HEK293 (cell line): ENCODE measurements at regions not wholly inside any gene's neighbourhood (a gene's known extent, or its start where the extent isn't known, plus 50 kb on each side); places are given as distances from the start of the nearest gene placed in this dataset.
A peak's percentile ranks its signal among the peaks of the same experiment; 100 is the strongest.

Source experiments
- HOXA7 ChIP-seq: sonication (generic); formaldehyde crosslinking; IDR thresholded peaks from 2 replicates; pipeline ENCODE4 v1.8.1; 2022; ENCODE audit warnings: missing genetic modification reagents, borderline replicate concordance
- KLF7 ChIP-seq: fragments of 450-650 bp; formaldehyde crosslinking; IDR thresholded peaks from 2 replicates; pipeline ENCODE4 v1.5.1; 2016; ENCODE audit warnings: missing biosample characterization, missing genetic modification characterization, borderline replicate concordance
- KLF8 ChIP-seq: fragments of 450-650 bp; formaldehyde crosslinking; IDR thresholded peaks from 2 replicates; pipeline ENCODE4 v1.5.1; 2016; ENCODE audit warnings: missing biosample characterization, missing genetic modification characterization
- OVOL3 ChIP-seq: fragments of 450-650 bp; formaldehyde crosslinking; IDR thresholded peaks from 2 replicates; pipeline ENCODE4 v1.5.1; 2016; ENCODE audit warnings: missing biosample characterization, missing genetic modification characterization
- PRDM2 ChIP-seq: fragments of 450-650 bp; formaldehyde crosslinking; IDR thresholded peaks from 2 replicates; pipeline ENCODE4 v1.5.1; 2016; ENCODE audit warnings: missing biosample characterization, missing genetic modification characterization, borderline replicate concordance
- REPIN1 ChIP-seq: fragments of 450-650 bp; formaldehyde crosslinking; IDR thresholded peaks from 2 replicates; pipeline ENCODE4 v1.5.1; 2017; ENCODE audit warnings: missing biosample characterization, missing genetic modification characterization, low read depth
- SALL2 ChIP-seq: fragments of 450-650 bp; formaldehyde crosslinking; IDR thresholded peaks from 2 replicates; pipeline ENCODE4 v1.5.0; 2017; ENCODE audit warnings: missing biosample characterization, mild to moderate bottlenecking, missing genetic modification characterization, borderline replicate concordance
- YY2 ChIP-seq: fragments of 450-650 bp; formaldehyde crosslinking; IDR thresholded peaks from 2 replicates; pipeline ENCODE4 v1.5.1; 2016; ENCODE audit warnings: missing biosample characterization, missing genetic modification characterization
- ZBTB1 ChIP-seq: fragments of 450-650 bp; formaldehyde crosslinking; IDR thresholded peaks from 2 replicates; pipeline ENCODE4 v1.5.1; 2016; ENCODE audit warnings: missing biosample characterization, missing genetic modification characterization
- ZBTB48 ChIP-seq: fragments of 450-650 bp; formaldehyde crosslinking; IDR thresholded peaks from 2 replicates; pipeline ENCODE4 v1.5.1; 2016; ENCODE audit warnings: missing biosample characterization, missing genetic modification characterization
- ZFP41 ChIP-seq: fragments of 450-650 bp; formaldehyde crosslinking; IDR thresholded peaks from 2 replicates; pipeline ENCODE4 v1.5.1; 2016; ENCODE audit warnings: missing biosample characterization, missing genetic modification characterization, borderline replicate concordance
- ZIC2 ChIP-seq: fragments of 450-650 bp; formaldehyde crosslinking; IDR thresholded peaks from 2 replicates; pipeline ENCODE4 v1.5.1; 2016; ENCODE audit warnings: missing biosample characterization, missing genetic modification characterization
- ZNF10 ChIP-seq: fragments of 450-650 bp; formaldehyde crosslinking; IDR thresholded peaks from 2 replicates; pipeline ENCODE4 v1.5.1; 2017; ENCODE audit warnings: missing biosample characterization, missing genetic modification characterization
- ZNF114 ChIP-seq: fragments of 450-650 bp; formaldehyde crosslinking; IDR thresholded peaks from 2 replicates; pipeline ENCODE4 v1.5.0; 2017; ENCODE audit warnings: missing biosample characterization, missing genetic modification characterization
- ZNF121 ChIP-seq: fragments of 450-650 bp; formaldehyde crosslinking; IDR thresholded peaks from 2 replicates; pipeline ENCODE4 v1.5.1; 2016; ENCODE audit warnings: missing biosample characterization, missing genetic modification characterization
- ZNF174 ChIP-seq: fragments of 450-650 bp; formaldehyde crosslinking; IDR thresholded peaks from 2 replicates; pipeline ENCODE4 v1.5.0; 2017; ENCODE audit warnings: missing biosample characterization, mild to moderate bottlenecking, missing genetic modification characterization
- ZNF184 ChIP-seq: fragments of 450-650 bp; IDR thresholded peaks from 2 replicates; pipeline ENCODE4 v1.5.1; 2018; ENCODE audit warnings: missing biosample characterization, mild to moderate bottlenecking, missing genetic modification characterization
- ZNF202 ChIP-seq: fragments of 450-650 bp; formaldehyde crosslinking; IDR thresholded peaks from 2 replicates; pipeline ENCODE4 v1.5.1; 2016; ENCODE audit warnings: missing biosample characterization, missing genetic modification characterization, borderline replicate concordance
- ZNF248 ChIP-seq: fragments of 450-650 bp; formaldehyde crosslinking; IDR thresholded peaks from 2 replicates; pipeline ENCODE4 v1.5.1; 2017; ENCODE audit warnings: missing biosample characterization, missing genetic modification characterization
- ZNF362 ChIP-seq: fragments of 450-650 bp; formaldehyde crosslinking; IDR thresholded peaks from 2 replicates; pipeline ENCODE4 v1.5.1; 2016; ENCODE audit warnings: missing biosample characterization, missing genetic modification characterization
- ZNF366 ChIP-seq: fragments of 450-650 bp; formaldehyde crosslinking; conservative IDR thresholded peaks from 2 replicates; pipeline ENCODE4 v1.5.1; 2016; ENCODE audit warnings: missing biosample characterization, missing genetic modification characterization
- ZNF423 ChIP-seq: fragments of 450-650 bp; formaldehyde crosslinking; IDR thresholded peaks from 2 replicates; pipeline ENCODE4 v1.5.1; 2016; ENCODE audit warnings: missing biosample characterization, missing genetic modification characterization
- ZNF473 ChIP-seq: fragments of 450-650 bp; formaldehyde crosslinking; IDR thresholded peaks from 2 replicates; pipeline ENCODE4 v1.5.1; 2017; ENCODE audit warnings: missing biosample characterization, missing genetic modification characterization
- ZNF48 ChIP-seq: fragments of 450-650 bp; formaldehyde crosslinking; IDR thresholded peaks from 2 replicates; pipeline ENCODE4 v1.5.1; 2016; ENCODE audit warnings: missing biosample characterization, missing genetic modification characterization
- ZNF501 ChIP-seq: fragments of 450-650 bp; formaldehyde crosslinking; IDR thresholded peaks from 2 replicates; pipeline ENCODE4 v1.5.1; 2016; ENCODE audit warnings: missing biosample characterization, missing genetic modification characterization
- ZNF530 ChIP-seq: fragments of 450-650 bp; formaldehyde crosslinking; IDR thresholded peaks from 2 replicates; pipeline ENCODE4 v1.5.1; 2016; ENCODE audit warnings: low read depth, missing biosample characterization, missing genetic modification characterization
- ZNF571 ChIP-seq: fragments of 450-650 bp; formaldehyde crosslinking; IDR thresholded peaks from 2 replicates; pipeline ENCODE4 v1.5.0; 2017; ENCODE audit warnings: missing biosample characterization, missing genetic modification characterization
- ZNF600 ChIP-seq: fragments of 450-650 bp; formaldehyde crosslinking; IDR thresholded peaks from 2 replicates; pipeline ENCODE4 v1.5.1; 2016; ENCODE audit warnings: missing biosample characterization, missing genetic modification characterization
- ZNF623 ChIP-seq: fragments of 450-650 bp; formaldehyde crosslinking; IDR thresholded peaks from 2 replicates; pipeline ENCODE4 v1.5.1; 2016; ENCODE audit warnings: missing biosample characterization, missing genetic modification characterization
- ZNF629 ChIP-seq: fragments of 450-650 bp; formaldehyde crosslinking; IDR thresholded peaks from 2 replicates; pipeline ENCODE4 v1.5.1; 2017; ENCODE audit warnings: missing biosample characterization, missing genetic modification characterization
- ZNF658 ChIP-seq: fragments of 450-650 bp; formaldehyde crosslinking; IDR thresholded peaks from 2 replicates; pipeline ENCODE4; 2016; ENCODE audit warnings: missing biosample characterization, missing genetic modification characterization
- ZNF660 ChIP-seq: fragments of 450-650 bp; IDR thresholded peaks from 2 replicates; pipeline ENCODE4 v1.5.1; 2018; ENCODE audit warnings: missing biosample characterization, mild to moderate bottlenecking, missing genetic modification characterization
- ZNF677 ChIP-seq: fragments of 450-650 bp; IDR thresholded peaks from 2 replicates; pipeline ENCODE4 v1.5.0; 2018; ENCODE audit warnings: missing biosample characterization, mild to moderate bottlenecking, missing genetic modification characterization, moderate library complexity
- ZNF76 ChIP-seq: fragments of 450-650 bp; formaldehyde crosslinking; IDR thresholded peaks from 2 replicates; pipeline ENCODE4; 2016; ENCODE audit warnings: low read depth, missing biosample characterization, missing genetic modification characterization, borderline replicate concordance
- ZSCAN23 ChIP-seq: fragments of 450-650 bp; formaldehyde crosslinking; IDR thresholded peaks from 2 replicates; pipeline ENCODE4 v1.5.1; 2016; ENCODE audit warnings: missing biosample characterization, missing genetic modification characterization
- ZXDB ChIP-seq: fragments of 450-650 bp; formaldehyde crosslinking; IDR thresholded peaks from 2 replicates; pipeline ENCODE4 v1.5.1; 2016; ENCODE audit warnings: missing biosample characterization, missing genetic modification characterization
- TF ChIP-seq, protein P1 (sequence below): fragments of 450-650 bp; formaldehyde crosslinking; IDR thresholded peaks from 2 replicates; pipeline ENCODE4 v1.5.1; 2016; ENCODE audit warnings: missing biosample characterization, missing genetic modification characterization

DNA sequence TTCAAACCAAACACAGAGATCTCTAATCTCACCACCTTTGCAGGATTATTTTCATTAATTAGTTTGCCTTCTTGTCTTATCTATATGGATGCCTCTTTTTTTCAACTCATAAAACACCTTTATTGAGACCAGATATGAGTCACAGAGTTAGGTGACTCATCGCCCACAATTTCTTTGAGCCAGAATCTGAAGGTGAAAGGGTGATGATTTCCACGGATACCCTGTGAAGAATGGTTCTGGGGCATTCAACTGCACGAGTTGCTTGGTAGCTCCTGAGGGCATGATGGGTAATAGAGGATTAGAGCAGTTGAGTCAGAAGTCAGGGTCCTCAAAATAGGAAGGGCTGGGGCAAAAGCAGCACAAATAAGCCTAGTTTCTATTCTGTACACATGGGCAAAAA lies 128.2 kb downstream of the TBX19 start (continued):
- peak; percentile 82; the same call in 1 of the 2 replicates for TF ChIP-seq ZNF184
- no peak for TF ChIP-seq REPIN1 (tag by site-specific recombination)
- TF ChIP-seq SALL2 (tag by site-specific recombination): no peak
- TF ChIP-seq ZBTB1 (tag by site-specific recombination): no peak
- TF ChIP-seq ZFP41 (tag by site-specific recombination): no peak
- TF ChIP-seq ZNF248 (tag by site-specific recombination): no peak
- no peak for TF ChIP-seq ZNF658 (tag by site-specific recombination)
- TF ChIP-seq, protein P1, sequence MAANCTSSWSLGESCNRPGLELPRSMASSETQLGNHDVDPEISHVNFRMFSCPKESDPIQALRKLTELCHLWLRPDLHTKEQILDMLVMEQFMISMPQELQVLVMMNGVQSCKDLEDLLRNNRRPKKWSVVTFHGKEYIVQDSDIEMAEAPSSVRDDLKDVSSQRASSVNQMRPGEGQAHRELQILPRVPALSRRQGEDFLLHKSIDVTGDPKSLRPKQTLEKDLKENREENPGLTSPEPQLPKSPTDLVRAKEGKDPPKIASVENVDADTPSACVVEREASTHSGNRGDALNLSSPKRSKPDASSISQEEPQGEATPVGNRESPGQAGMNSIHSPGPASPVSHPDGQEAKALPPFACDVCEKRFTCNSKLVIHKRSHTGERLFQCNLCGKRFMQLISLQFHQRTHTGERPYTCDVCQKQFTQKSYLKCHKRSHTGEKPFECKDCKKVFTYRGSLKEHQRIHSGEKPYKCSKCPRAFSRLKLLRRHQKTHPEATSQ: no peak
- no peak for TF ChIP-seq OVOL3 (tag by site-specific recombination)
- TF ChIP-seq ZNF423: no peak
- TF ChIP-seq ZBTB48 (tag by site-specific recombination): no peak
- TF ChIP-seq ZNF623: no peak
- peak; percentile 96 for TF ChIP-seq ZNF362 (tag by site-specific recombination)
- TF ChIP-seq ZNF10 (tag by site-specific recombination): no peak
- TF ChIP-seq ZNF174 (tag by site-specific recombination): no peak
- TF ChIP-seq ZNF629 (tag by site-specific recombination): peak; percentile 76
- peak; percentile 66 for TF ChIP-seq ZXDB
- no peak for TF ChIP-seq ZNF677 (tag by site-specific recombination)
- no peak for TF ChIP-seq ZNF121
- no peak for TF ChIP-seq ZIC2 (tag by site-specific recombination)
- TF ChIP-seq ZSCAN23 (tag by site-specific recombination): no peak
- no peak for TF ChIP-seq ZNF600 (tag by site-specific recombination)
- TF ChIP-seq PRDM2 (tag by site-specific recombination): no peak
- peak; percentile 84 for TF ChIP-seq KLF8 (tag by site-specific recombination)
- TF ChIP-seq KLF7 (tag by site-specific recombination): no peak
- TF ChIP-seq ZNF571: no peak
- no peak for TF ChIP-seq ZNF48 (tag by site-specific recombination)
- no peak for TF ChIP-seq ZNF530 (tag by site-specific recombination)
- no peak for TF ChIP-seq HOXA7
- no peak for TF ChIP-seq ZNF473 (tag by site-specific recombination)
- no peak for TF ChIP-seq YY2 (tag by site-specific recombination)
- TF ChIP-seq ZNF76 (tag by site-specific recombination): no peak
- TF ChIP-seq ZNF114: no peak
- TF ChIP-seq ZNF660 (tag by site-specific recombination): no peak
- TF ChIP-seq ZNF501 (tag by site-specific recombination): no peak
- no peak for TF ChIP-seq ZNF202 (tag by site-specific recombination)
- peak; percentile 93 for TF ChIP-seq ZNF366 (tag by site-specific recombination)
